PC-9 (cell line): ENCODE measurements at regions not wholly inside any gene's neighbourhood (a gene's known extent, or its start where the extent isn't known, plus 50 kb on each side); places are given as distances from the start of the nearest gene placed in this dataset.

Experiments used
- BruUV-seq: library from RNA; stranded (reverse); fragments of 400-500 nt; replicated peaks from 2 replicates; lab custom pipeline; 2021; lab: Mats Ljungman, UMichigan
- CTCF ChIA-PET: fragments of 300-600 bp; sonication (Branson Sonifier 250); formaldehyde crosslinking; loops from one replicate; lab custom pipeline; 2022; ENCODE audit warnings: antibody characterized with exemption; lab: Charles Lee
- POLR2A ChIA-PET: fragments of 300-600 bp; sonication (Branson Sonifier 250); formaldehyde crosslinking; loops from one replicate; lab custom pipeline; 2022; ENCODE audit warnings: antibody characterized with exemption; ENCODE audit not compliant: unreplicated experiment; lab: Charles Lee
- DNase-seq, 2 experiments: peaks; one replicate each; pipeline versions ENCODE4 v3.0.0 to v3.0.0-alpha.2; 2015 to 2022; ENCODE audit warnings: mixed read lengths in 1 of 2
- H2AFZ ChIP-seq: fragments of 200-600 bp; sonication (generic); 2 replicates; pipeline ENCODE4 v1.8.1; 2017; ENCODE audit warnings: antibody characterized with exemption
- H3F3A ChIP-seq: fragments of 200-600 bp; sonication (generic); 2 replicates; pipeline ENCODE4 v1.8.1; 2017; ENCODE audit warnings: antibody characterized with exemption, mild to moderate bottlenecking, low read depth; ENCODE audit not compliant: insufficient read depth
- H3K27ac ChIP-seq: fragments of 200-600 bp; sonication (generic); 2 replicates; pipeline ENCODE4 v1.6.1; 2016; ENCODE audit warnings: mixed run types
- H3K27me3 ChIP-seq: fragments of 200-600 bp; sonication (generic); 2 replicates; pipeline ENCODE4 v1.6.1; 2016; ENCODE audit warnings: low read depth, mixed run types; ENCODE audit not compliant: insufficient read depth
- H3K36me3 ChIP-seq: fragments of 200-600 bp; sonication (generic); 2 replicates; pipeline ENCODE4 v1.6.1; 2016; ENCODE audit warnings: low read depth, mixed run types
- H3K4me1 ChIP-seq: fragments of 200-600 bp; sonication (generic); replicated peaks from 2 replicates; pipeline ENCODE4 v1.6.1; 2016; ENCODE audit warnings: mixed run types; ENCODE audit not compliant: insufficient read depth
- H3K4me2 ChIP-seq: fragments of 200-600 bp; sonication (generic); 2 replicates; pipeline ENCODE4 v1.6.1; 2017; ENCODE audit warnings: mixed run types
- H3K4me3 ChIP-seq: fragments of 200-600 bp; sonication (generic); 2 replicates; pipeline ENCODE4 v1.6.1; 2016; ENCODE audit warnings: mixed run types
- H3K79me2 ChIP-seq: fragments of 200-600 bp; sonication (generic); 2 replicates; pipeline ENCODE4 v1.6.1; 2017; ENCODE audit warnings: low read depth, mixed run types
- H3K9me2 ChIP-seq: fragments of 200-600 bp; sonication (generic); 2 replicates; pipeline ENCODE4 v1.8.1; 2017; ENCODE audit warnings: mild to moderate bottlenecking; ENCODE audit not compliant: insufficient read depth
- H3K9me3 ChIP-seq: fragments of 200-600 bp; sonication (generic); 2 replicates; pipeline ENCODE4 v1.8.1; 2016; ENCODE audit warnings: low read depth; ENCODE audit not compliant: insufficient read depth
- H4K20me1 ChIP-seq: fragments of 200-600 bp; sonication (generic); 2 replicates; pipeline ENCODE4 v1.8.1; 2017; ENCODE audit not compliant: insufficient read depth
- CTCF ChIP-seq: fragments of 200-600 bp; sonication (generic); conservative IDR thresholded peaks from 2 replicates; pipeline ENCODE4 v1.6.1; 2017; ENCODE audit warnings: mixed run types, antibody characterized with exemption, mild to moderate bottlenecking, moderate library complexity
- EZH2 ChIP-seq: fragments of 200-600 bp; sonication (generic); IDR thresholded peaks from 2 replicates; pipeline ENCODE4 v1.8.0; 2017; ENCODE audit warnings: antibody characterized with exemption, low read depth
- intact Hi-C: fragments of 100-400 bp; cut with micrococcal nuclease; formaldehyde crosslinking; loops from one replicate; pipeline ENCODE4 v1.10.0; 2022; ENCODE audit not compliant: unreplicated experiment

- CTCF ChIA-PET = no interaction called here
- no peak for DNase-seq
- POLR2A ChIA-PET = no interaction called here
These were observed 1673.2 kb downstream of the LRRC4C start for GRCh38 chr11:39786281-39786680.

GRCh38 chr11:39784873-39785272 lies 1674.6 kb downstream of the LRRC4C start:
- H3K9me3 ChIP-seq = no peaks in the 10 kb centered on the region
- no peak overlapping the region for H2AFZ ChIP-seq
- no peak overlapping the region for H3K27ac ChIP-seq
- no peak for DNase-seq
- H3K79me2 ChIP-seq = no peaks in the 10 kb centered on the region
- H3F3A ChIP-seq = no peaks in the 10 kb centered on the region
- POLR2A ChIA-PET = no interaction called here
- no peaks in the 10 kb centered on the region; the same call in none of the 2 replicates for H4K20me1 ChIP-seq
- H3K9me2 ChIP-seq = no peaks in the 10 kb centered on the region
- peaks cover 6% of the 10 kb centered on the region; the same call in 1 of the 2 replicates for H3K27me3 ChIP-seq
- H3K4me2 ChIP-seq = no peak overlapping the region
- no peak overlapping the region for H3K4me3 ChIP-seq
- H3K4me1 ChIP-seq = no peaks in the 10 kb centered on the region
- CTCF ChIA-PET = no interaction called here
- TF ChIP-seq EZH2 (no peak), CTCF (no peak)
- H3K36me3 ChIP-seq = no peaks in the 10 kb centered on the region
- no TSS peak for BruUV-seq
- intact Hi-C loops = no loop called here

More at GRCh38 chr11:39786281-39786680, 1673.2 kb downstream of the LRRC4C start:
- Histone ChIP-seq H3K36me3 (no peaks in the 10 kb centered on the region), H3K27ac (no peak overlapping the region), H3K27me3 (peaks cover 6% of the 10 kb centered on the region; the same call in 1 of the 2 replicates), H3K79me2 (no peaks in the 10 kb centered on the region), H3F3A (no peaks in the 10 kb centered on the region), H4K20me1 (no peaks in the 10 kb centered on the region; the same call in none of the 2 replicates), H3K4me1 (no peaks in the 10 kb centered on the region), H2AFZ (no peak overlapping the region), H3K9me3 (no peaks in the 10 kb centered on the region), H3K4me2 (no peak overlapping the region), H3K4me3 (no peak overlapping the region), H3K9me2 (no peaks in the 10 kb centered on the region)
- intact Hi-C loops = no loop called here
- TF ChIP-seq EZH2 (no peak), CTCF (no peak)
- no TSS peak for BruUV-seq

- Histone ChIP-seq H3K4me1 (no peaks in the 10 kb centered on the region), H2AFZ (no peak overlapping the region), H3K4me3 (no peak overlapping the region), H3K36me3 (no peaks in the 10 kb centered on the region), H3K27me3 (no peaks in the 10 kb centered on the region), H3K9me3 (no peaks in the 10 kb centered on the region), H4K20me1 (no peaks in the 10 kb centered on the region; the same call in 1 of the 2 replicates), H3K4me2 (no peak overlapping the region), H3K27ac (no peak overlapping the region), H3K79me2 (no peaks in the 10 kb centered on the region), H3F3A (no peaks in the 10 kb centered on the region), H3K9me2 (no peaks in the 10 kb centered on the region)
- intact Hi-C loops = no loop called here
- no TSS peak for BruUV-seq
- ChIA-PET CTCF (no interaction called here), POLR2A (no interaction called here)
- no peak for TF ChIP-seq CTCF
- no peak for TF ChIP-seq EZH2
- no peak for DNase-seq
These were observed 1679.3 kb downstream of the LRRC4C start for GRCh38 chr11:39780131-39780530.
